Tibial nerve (tissue), 4 donors: ENCODE measurements at regions not wholly inside any gene's neighbourhood (a gene's known extent, or its start where the extent isn't known, plus 50 kb on each side); places are given as distances from the start of the nearest gene placed in this dataset.

Source experiments
- EP300 ChIP-seq, 2 donors: sonication (generic); formaldehyde crosslinking; IDR thresholded peaks; one replicate each; pipeline ENCODE4 v1.6.1; 2017; ENCODE audit warnings: antibody characterized with exemption in 2 of 2, mild to moderate bottlenecking in 1 of 2
- POLR2A ChIP-seq, 2 donors: fragments of 450-650 bp; IDR thresholded peaks; one replicate each; pipeline ENCODE4 v1.6.1; 2017; ENCODE audit warnings: antibody characterized with exemption in 2 of 2, mild to moderate bottlenecking in 2 of 2, moderate library complexity in 2 of 2
- TF ChIP-seq, protein P1 (sequence below), 5 experiments: fragments of 200-600 bp in 3 of 5; fragments of 450-650 bp in 2 of 5; sonication (generic) in 3 of 5; IDR thresholded peaks; one replicate each; pipeline ENCODE4 v1.5.1; 2016 to 2019; ENCODE audit warnings: antibody characterized with exemption in 5 of 5, mild to moderate bottlenecking in 3 of 5, moderate library complexity in 2 of 5

DNA sequence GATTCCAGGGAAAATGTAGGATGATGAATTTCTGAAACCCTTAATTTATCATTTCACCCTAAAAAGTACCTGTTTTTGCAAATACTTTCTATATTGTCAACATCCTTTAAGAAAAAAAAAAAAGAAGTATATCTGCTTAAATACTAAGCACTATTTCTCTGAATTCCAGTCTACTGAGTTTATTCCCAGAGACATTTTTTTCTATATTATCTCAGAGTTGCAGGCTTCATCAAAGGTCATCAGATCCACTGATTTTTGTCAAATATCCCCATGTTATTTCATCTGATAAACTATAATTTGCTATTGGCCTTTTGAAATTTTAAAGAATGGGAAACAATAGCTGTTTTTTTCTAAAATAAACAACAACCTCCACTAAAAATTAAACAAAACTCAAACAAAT, 357.6 kb upstream of the ID4 start:
- TF ChIP-seq, protein P1, sequence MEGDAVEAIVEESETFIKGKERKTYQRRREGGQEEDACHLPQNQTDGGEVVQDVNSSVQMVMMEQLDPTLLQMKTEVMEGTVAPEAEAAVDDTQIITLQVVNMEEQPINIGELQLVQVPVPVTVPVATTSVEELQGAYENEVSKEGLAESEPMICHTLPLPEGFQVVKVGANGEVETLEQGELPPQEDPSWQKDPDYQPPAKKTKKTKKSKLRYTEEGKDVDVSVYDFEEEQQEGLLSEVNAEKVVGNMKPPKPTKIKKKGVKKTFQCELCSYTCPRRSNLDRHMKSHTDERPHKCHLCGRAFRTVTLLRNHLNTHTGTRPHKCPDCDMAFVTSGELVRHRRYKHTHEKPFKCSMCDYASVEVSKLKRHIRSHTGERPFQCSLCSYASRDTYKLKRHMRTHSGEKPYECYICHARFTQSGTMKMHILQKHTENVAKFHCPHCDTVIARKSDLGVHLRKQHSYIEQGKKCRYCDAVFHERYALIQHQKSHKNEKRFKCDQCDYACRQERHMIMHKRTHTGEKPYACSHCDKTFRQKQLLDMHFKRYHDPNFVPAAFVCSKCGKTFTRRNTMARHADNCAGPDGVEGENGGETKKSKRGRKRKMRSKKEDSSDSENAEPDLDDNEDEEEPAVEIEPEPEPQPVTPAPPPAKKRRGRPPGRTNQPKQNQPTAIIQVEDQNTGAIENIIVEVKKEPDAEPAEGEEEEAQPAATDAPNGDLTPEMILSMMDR (IDR thresholded peaks at IDR 0.05), result no peak
- no peak for TF ChIP-seq POLR2A (IDR thresholded peaks at IDR 0.05)
- TF ChIP-seq EP300 (IDR thresholded peaks at IDR 0.05), result no peak
